Stimulated activated CD8-positive, alpha-beta memory T cell treated with anti-CD3 and anti-CD28 coated beads, Interleukin-2, amount 100 ng/mL, for 1 hour (primary cell): ENCODE measurements at regions not wholly inside any gene's neighbourhood (a gene's known extent, or its start where the extent isn't known, plus 50 kb on each side); places are given as distances from the start of the nearest gene placed in this dataset.
"Not testable (repeated sequence)": the region's sequence is repeated elsewhere in the genome, so short reads cannot be mapped to it uniquely, and the experiment has no call there.

ENCODE experiments used
- DNase-seq, 2 donors: peaks; one replicate each; pipeline ENCODE4 v3.0.0-alpha.2; 2020; ENCODE audit warnings: low read depth in 2 of 2

DNA sequence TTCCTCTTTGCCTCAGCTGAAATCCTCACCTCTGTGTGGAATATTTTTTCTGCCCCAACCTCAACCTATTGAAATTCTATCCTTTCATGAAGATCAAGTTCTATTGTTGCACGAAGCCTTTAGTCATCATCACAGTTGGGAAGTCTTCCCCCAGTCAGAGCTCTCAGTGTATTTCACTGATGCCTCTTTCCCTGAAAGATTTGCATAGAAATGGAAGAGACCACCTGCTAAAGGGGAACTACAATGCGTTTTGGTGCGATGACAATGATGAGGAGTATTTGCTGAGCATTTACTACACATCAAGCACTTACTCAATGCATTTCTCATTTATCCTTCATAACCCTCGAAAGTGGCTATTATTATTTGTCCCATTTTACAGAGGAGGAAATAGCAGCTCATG is 151.2 kb upstream of the KLF3 start:
- no peak for DNase-seq

DNA sequence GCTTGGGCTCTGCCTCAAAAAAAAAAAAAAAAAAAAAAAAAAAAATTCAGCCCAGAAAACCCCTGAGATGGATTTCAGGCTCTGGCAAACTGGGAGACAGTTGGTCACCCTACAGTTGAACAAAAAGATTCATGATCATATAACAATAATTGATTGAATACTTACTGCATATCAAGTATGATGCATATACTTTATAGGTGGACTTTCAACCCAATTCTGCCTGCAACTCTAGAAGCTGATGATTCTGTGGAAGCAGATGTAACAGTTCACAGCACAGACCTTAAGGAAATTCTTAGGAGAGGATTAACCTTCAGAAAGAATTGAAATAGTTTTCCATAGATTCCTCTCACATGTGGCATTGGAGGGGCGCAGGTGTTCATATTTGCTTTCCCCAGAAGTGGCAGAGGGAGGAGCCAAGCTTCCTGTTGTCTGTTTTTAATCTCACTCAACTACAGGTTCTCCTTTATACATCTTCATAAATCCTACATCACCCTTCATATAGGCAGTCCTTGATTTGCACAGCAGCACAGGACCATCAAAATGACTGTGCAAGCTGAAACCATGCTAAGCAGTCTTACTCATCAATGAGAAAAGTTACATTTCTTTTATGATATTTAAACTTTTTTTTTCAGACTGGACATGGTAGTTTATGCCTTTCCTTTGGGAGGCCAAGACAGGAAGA is 149.4 kb upstream of the KLF3 start:
- DNase-seq, result no peak

DNA sequence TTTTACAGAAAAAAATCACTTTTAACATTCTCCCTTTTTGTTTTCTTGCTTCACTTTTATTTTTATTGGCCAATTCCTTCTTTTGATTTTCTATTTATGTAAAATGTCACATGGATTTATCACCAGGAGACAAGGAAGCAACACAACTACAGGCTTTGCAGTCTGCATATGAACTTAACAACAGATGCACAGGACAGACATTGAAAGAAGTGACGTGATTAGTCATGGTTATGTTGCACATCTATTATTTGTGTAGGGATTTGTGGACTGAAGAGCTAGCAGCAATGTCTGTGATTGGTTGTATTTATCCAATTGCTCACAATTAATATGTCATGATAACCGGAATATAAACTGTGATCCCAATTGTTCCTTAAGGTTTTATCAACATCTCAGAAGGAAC is 147.8 kb upstream of the KLF3 start:
- no peak for DNase-seq

DNA sequence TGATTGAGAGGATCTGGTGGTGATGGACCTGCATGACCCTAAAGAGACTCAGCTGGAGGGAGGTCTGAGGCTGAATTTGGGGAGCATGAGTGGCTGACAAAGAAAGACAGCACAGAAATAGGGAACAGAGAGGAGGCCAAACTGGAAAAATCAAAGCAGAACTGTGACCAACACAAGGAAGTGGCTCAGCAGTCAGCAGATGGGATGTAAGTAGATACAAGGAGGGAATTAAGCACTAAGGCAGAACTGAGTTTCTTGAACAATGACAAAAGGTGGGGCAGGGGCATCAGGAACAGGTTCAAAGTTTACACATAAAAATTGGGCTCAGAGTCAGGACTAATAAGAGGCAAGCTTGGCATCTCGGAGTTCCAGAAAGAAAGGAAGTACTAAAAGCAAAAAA is 144.3 kb upstream of the KLF3 start:
- no peak for DNase-seq

DNA sequence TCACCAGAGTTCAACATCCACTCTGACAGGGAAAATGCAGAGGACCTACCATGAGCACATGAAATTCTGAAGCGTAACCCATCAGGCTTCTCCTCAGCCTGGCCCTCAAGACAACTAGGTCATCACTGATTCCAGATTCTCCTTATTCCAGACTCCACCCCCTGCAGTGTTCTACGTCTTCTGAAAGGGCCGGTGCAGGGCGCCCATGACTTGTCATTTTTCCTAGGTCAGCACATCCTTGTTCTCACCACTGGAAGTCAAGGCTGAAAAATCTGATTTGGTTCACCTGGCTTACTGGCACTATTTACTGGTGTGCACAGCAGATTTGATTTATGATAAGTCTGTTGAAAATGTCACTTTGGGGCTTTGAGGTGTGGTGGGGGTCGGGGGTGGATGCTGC is 140.9 kb upstream of the KLF3 start:
- no peak for DNase-seq

DNA sequence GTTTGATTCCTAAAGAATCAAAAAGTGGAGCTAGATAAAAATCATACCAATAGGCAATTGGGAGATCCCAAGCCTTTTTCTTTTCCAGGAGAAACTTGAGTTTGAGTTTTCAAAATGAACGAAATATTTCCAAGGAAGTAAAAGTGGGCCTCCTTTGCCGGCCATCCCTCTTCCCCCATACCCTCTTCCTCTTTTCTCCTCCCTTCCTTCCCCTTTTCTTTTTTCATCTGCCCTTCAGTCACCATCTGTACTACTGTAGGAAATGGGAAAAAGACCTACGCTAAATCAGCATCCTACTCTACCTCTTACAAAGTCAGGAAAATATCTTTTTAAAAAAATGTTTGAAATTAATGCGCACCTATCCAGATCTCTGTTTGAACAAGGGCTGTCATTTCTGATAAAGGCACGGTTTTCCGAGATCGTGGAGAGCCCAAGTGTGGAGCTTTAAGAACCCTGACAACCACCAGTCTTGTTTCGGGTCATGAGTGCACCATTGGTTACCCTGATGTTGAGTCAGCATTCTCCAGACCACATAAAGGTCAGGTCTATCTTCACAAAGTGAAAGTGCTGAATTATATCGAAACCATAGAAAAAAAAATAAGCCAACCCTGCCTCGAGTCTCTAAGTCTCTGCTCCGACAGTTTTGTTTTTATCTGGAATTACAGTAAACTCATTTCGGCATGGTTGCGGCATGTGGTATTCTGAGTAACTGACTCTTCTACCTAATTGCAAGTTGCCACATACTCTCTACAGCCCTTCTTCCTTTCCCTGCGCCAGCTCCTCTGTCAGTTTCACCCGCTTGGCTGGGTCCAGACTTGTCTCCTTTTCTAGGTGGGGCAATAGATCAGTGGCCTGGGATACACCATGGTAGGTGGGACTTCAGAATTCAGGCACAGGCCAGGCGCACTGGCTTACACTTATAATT is 140.2 kb upstream of the KLF3 start:
- no peak for DNase-seq

DNA sequence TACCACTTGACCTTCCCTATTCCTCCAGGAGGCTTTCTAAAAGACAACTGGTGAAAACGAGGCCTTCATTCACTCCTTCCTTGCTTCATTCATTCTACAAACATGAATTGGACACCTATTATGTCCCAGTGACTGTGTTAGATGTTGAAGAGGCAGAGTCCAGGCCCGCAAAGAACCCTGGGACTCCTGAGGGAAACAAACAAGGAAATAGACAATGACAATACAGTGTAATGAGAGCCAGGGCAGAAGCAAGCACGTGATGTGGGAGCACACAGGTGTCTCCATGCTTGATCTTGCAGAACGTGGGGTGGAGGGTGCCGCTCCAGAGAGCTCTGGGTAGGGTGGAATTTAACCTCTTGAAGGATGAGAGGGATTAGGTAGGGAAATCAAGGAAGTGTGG is 137.6 kb upstream of the KLF3 start:
- DNase-seq, result no peak

DNA sequence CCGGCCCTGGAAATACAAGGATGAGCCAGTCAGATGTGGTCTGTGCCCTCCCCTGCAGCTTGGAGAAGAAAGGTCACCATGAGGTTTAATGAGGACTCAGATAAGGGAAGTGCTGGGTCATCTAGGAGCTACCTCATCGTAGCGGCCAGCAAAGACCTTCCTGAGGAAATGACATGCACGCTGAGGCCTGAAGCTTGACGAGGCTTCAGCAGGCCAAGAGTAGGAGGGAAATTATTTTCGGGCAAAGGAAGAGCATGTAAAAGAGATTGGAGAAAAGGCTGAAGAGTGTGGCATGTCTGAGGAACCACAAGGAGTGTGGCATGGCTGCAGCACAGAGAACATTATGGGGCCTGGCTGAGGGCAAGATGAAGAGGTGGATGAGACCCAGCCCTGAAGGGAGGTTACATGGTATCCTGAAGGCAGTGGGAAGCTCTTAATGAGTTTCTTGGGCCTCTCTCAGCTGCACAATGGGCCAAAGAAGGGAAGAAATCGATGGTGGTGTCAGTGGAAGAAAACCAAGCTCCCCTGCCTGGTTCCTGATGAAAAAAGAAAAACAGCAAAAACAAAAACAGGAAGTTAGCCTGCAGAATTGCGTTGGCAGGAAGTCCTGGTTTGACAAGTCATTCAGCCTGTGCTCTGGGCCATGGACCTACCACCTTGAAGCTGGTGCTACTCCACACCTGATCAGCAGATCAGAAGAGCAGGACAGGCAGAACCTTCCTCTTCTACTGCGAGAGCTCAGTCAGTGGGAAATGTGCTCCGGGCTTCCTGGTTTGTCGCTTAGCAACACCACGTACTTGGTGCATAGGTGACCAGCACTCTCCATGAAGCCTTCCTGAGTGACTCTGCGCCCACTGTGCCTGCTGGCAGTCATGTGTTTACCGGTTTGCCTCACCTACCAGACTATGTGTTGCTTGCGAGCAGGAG is 134.5 kb upstream of the KLF3 start:
- peak in 1 of 2 donors; percentile 11 for DNase-seq

DNA sequence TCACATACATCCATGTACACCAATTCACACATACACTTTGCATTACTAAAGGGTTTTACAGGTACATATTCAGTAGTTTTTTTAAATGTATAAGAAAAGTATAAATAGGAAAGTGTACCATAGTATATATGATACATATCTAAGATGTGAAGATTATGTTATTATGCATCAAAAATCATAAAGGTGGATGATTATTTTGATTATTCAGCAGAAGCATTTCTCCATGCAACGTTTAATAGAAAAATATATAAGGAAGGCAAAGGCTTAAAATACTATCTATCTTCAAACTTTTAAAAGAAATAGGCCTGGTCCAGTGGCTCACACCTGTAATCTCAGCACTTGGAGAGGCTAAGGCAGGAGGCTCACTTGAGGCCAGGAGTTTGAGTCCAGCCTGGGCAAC is 133.5 kb upstream of the KLF3 start:
- no peak for DNase-seq

DNA sequence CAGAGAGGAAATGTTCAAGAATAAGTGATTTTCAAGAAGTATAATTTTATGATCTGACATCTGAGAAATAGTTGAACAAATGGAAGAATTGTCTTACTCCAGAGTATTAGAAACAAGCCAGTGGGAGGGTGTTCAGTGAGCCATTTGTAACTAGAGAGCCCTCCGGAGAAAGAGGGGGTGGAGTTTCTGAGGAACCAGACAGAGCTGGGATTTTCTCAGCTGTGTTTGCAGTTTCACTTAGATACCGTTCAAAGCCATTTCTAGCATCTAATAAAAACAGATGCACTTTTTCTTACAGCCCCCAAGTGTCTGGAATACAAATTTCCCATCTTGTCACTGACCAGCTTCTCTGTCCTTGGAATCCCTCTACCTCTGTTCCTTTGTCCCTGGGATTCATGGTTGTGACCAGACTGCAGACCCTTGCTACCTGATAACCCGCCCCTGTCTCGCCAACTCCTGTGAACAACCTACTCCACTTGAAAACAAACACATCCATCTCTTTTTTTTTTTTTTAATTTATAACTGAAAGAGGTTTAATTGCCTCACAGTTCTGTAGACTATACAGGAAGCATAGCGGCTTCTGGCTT is 132.8 kb upstream of the KLF3 start:
- no peak for DNase-seq

DNA sequence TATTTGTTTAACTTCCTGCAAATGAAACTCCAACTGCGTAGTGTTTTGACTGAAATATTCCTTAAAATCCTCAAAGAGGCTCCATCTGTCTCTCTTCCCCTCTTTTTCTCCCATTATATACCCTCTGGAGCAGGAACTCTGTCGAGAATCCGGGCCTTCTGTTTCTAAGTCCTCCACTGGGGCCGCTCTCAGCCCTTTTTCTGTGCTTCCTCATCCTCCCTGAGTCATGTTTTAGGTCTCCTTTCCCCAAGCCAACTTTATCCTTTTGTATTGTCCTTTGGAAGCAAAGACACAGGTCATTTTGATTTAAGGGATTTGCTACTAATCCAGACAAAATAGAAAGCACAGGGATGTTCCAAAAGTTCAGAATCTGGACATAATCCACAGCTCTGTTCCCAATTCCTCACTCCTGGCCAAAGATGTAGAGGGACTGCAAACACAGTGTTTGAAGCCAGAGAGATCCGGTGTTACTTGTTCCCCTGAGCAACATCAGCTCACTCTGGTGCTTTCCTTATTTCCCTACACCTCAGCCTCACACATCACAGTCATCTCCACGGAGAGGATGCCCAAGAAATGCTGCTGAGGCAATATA is 131.0 kb upstream of the KLF3 start:
- DNase-seq, result no peak

DNA sequence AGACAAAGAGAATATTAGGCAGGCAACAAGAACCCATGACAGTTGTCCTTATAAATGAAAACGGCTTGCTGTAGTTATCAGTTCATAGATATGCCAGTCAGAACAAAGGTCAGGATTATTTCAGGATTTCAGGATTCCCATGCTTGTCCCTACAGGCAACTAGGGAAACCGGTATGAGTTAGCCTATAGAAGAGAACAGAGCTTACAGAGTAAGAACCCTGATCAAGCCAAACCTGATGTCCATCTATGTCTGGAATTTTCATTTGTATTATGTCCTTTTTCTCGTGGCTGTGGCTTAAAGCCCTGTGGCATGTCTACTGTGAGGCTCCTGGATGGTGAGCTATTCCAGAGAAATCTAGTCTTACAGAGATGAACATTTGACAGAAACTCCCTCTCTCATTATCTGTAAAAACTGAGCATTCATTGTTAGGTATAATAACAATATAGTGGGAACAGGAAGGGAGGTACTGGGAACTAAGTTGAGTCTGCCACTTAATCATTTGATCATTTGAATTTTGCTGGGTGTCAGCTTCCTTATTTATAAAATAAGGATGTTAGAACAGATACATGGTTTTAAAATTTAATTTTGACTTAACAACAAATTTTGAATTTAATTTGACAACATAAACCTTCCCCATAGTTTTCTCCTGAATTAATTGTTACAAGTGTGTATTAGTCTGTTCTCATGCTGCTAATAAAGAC is 129.5 kb upstream of the KLF3 start:
- DNase-seq, result no peak

DNA sequence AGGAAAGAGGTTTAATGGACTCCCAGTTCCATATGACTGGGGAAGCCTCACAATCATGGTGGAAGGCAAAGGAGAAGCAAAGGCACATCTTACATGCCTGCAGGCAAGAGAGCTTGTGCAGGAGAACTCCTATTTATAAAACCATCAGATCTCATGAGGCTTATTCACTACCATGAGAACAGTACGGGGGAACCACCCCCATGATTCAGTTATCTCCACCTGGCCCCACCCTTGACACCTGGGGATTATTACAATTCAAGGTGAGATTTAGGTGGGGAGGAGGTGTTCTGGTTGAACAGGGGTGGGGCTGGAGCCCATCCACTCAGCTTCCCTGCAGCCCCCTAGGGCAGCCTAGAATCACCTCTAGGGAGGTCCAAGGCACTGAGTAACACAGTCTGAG is 128.9 kb upstream of the KLF3 start:
- DNase-seq, result not testable (repeated sequence)

DNA sequence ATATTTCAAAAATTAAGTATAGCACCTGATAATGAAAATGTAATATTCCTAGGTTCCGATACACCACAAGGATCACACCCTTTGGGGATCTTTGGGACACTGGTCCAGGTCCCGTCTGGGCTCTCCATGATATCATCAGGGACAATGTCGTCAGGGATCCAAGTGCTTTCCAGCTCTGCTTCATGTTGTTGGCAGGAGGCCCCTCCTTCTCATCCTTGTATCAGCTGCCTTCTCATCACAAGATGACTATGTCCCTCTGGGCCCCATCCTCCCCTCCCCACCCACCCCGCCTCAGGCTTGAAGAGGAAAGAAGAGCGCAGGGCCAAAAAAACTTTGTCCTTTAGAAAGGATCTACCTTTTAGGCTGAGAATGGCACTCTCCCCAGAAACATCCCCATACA is 128.3 kb upstream of the KLF3 start:
- no peak for DNase-seq

DNA sequence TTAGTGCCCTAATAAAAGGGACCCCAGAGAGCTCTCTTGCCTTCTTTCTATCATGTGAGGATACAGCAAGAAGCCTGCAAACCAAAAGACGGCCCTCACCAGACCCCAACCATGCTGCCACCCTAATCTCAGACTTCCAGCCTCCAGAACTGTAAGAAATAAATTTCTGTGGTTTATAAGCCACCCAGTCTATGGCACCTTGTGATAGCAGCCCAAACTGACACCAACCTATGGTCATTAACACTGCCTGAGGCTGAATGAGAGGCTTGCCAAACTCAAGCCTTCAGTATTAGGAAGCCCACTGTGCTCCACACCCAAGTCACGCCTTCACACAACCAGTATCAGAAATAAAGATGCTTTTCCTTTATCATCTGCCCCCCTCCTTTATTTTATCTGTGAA is 127.3 kb upstream of the KLF3 start:
- no peak for DNase-seq

DNA sequence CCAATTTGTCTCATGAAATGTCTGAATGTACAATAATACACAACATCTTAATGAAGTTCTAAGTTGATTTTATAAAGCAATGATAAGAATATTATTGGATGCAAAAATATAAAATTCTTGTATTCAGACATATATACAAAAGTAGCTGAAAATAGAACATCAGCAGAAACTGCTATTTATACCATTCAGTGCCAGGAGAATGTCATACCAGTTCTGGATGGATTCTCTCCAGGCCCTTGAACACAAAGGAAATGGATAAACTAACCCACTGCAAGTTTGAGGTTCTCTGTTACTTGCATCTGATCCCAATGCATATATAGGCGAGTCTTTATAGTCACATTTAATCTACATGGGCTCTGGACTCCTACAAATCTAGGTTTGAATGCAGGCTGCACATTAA is 126.3 kb upstream of the KLF3 start:
- DNase-seq, result no peak

DNA sequence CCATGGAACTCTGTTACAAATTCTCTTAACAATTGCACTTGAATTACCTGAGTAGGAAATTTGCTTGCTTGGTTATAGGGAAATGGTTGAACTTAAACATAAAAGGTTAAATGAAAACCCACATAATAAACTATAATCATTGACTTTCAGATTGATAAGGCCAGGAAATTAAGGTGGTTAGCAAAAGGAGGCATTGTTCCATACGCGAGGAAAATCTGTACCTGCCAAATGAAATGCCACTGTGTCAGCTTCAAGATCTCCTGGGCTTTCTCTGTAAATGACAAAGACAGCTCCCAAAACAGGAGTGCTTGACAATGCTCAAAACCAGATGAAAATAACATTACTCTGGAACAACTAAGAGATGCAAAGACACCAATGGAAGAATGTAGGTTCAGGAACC is 125.5 kb upstream of the KLF3 start:
- DNase-seq, result no peak

DNA sequence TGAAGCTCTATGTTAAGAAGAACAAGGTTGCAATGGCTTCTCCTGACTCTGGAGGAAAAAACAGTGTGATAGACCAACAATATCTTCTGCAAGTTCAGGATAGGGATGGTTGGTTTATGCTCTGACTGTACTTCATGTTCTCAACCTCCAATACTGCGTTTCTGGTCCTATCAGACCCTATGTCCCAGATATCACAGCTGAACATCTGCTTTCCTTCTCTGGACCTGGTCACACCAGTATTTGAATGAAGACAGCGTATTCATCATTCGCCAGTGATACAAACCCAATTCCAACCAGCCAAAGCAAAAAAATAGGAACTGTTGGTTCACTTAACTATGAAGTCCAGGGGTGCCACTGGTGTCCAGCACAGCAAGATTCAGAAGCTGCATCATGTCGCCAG is 124.5 kb upstream of the KLF3 start:
- no peak for DNase-seq

DNA sequence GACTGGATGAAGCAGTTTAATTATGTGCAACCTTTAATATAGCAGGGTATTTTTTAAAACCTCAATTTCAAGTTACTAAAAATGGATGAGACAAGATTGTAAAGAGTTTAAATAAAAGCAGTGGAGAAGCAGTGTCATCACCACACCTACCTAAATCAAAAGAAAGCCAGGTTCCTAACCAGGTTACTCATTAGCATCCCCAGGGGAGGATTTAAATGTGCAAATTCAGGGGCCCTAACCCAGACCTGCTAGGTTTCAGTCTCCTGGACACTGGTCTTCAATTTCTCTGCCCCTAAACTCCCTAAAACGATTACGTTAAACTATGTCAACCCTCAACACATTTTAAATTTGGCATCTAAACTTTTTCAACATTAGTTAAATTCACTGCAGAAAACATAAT is 116.9 kb upstream of the KLF3 start:
- DNase-seq, result no peak

DNA sequence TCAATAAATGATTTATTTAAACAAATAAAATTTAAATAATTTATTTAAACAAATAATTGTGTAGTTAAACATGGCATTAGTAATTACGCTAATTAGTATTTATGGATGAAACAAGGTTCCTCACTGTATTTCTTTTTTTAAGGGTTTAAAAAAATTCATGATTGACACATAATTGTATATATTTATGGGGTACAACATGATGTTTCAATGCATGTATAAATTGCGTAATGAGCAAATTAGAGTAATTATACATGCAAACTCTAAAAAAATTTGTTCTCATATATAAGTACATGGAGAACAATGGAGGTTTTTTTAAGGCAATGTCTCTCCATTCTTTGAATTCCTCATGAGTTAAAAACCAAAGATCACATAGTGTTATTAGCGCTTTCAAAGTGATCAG is 115.7 kb upstream of the KLF3 start:
- DNase-seq, result no peak

DNA sequence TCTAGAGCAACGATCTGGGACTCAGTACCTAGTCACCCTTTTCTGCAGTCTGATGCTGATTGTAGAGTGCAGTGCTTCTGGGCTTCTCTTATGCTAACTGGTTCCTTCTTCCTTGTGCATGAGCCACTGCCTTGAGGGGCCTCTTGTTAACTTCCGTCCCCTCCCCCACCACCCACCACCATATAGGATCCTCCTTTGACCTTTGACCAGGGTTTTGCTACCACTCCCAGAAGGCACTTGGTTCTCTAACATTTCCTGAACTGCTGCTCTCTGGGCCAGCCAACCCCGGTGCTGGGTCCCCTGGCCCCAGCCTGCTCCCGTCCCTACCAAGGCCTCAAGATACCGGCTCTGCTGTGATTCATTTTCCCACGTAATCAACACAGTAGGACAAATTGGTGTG is 104.6 kb upstream of the KLF3 start:
- no peak for DNase-seq
